ENCODE measurements at regions not wholly inside any gene's neighbourhood (a gene's known extent, or its start where the extent isn't known, plus 50 kb on each side); places are given as distances from the start of the nearest gene placed in this dataset.
A peak's percentile ranks its signal among the peaks of the same experiment; 100 is the strongest.
"Not testable (repeated sequence)": the region's sequence is repeated elsewhere in the genome, so short reads cannot be mapped to it uniquely, and the experiment has no call there.

GRCh38 chr1:168420177-168420576 lies 123.6 kb downstream of the XCL2 start:
- no peak for DNase-seq (ENCODE audit: low spot score)

GRCh38 chr1:168419736-168420135 lies 124.1 kb downstream of the XCL2 start:
- no peak for DNase-seq (ENCODE audit: low spot score)

- no peak for DNase-seq (ENCODE audit: low spot score)
These were observed 127.6 kb downstream of the XCL2 start for GRCh38 chr1:168416220-168416619.

GRCh38 chr1:168414914-168415313 lies 128.9 kb downstream of the XCL2 start:
- no peak for DNase-seq (ENCODE audit: low spot score)

- no peak for DNase-seq (ENCODE audit: low spot score)
These were observed 129.8 kb downstream of the TBX19 start for GRCh38 chr1:168410464-168410863.

- peak; percentile 86 for DNase-seq (ENCODE audit: low spot score)
These were observed 128.2 kb downstream of the TBX19 start for GRCh38 chr1:168408884-168409283.

GRCh38 chr1:168408539-168408865 lies 127.8 kb downstream of the TBX19 start:
- peak; percentile 30 for DNase-seq (ENCODE audit: low spot score)

GRCh38 chr1:168407832-168408538 lies 127.3 kb downstream of the TBX19 start:
- DNase-seq (ENCODE audit: low spot score) = no peak

- DNase-seq (ENCODE audit: low spot score) = no peak
These were observed 125.4 kb downstream of the TBX19 start for GRCh38 chr1:168405906-168406549.

GRCh38 chr1:168403140-168403539 lies 122.5 kb downstream of the TBX19 start:
- no peak for DNase-seq (ENCODE audit: low spot score)

- not testable (repeated sequence) for DNase-seq (ENCODE audit: low spot score)
These were observed 121.8 kb downstream of the TBX19 start for GRCh38 chr1:168402466-168402865.

GRCh38 chr1:168401341-168401740 lies 120.7 kb downstream of the TBX19 start:
- no peak for DNase-seq (ENCODE audit: low spot score)

- no peak for DNase-seq (ENCODE audit: low spot score)
These were observed 119.5 kb downstream of the TBX19 start for GRCh38 chr1:168400139-168400538.

GRCh38 chr1:168397806-168398205 lies 117.1 kb downstream of the TBX19 start:
- no peak for DNase-seq (ENCODE audit: low spot score)

GRCh38 chr1:168396940-168397684 lies 116.4 kb downstream of the TBX19 start:
- no peak for DNase-seq (ENCODE audit: low spot score)

- no peak for DNase-seq (ENCODE audit: low spot score)
These were observed 115.8 kb downstream of the TBX19 start for GRCh38 chr1:168396508-168396907.

- no peak for DNase-seq (ENCODE audit: low spot score)
These were observed 114.2 kb downstream of the TBX19 start for GRCh38 chr1:168394858-168395257.

GRCh38 chr1:168392958-168393549 lies 112.4 kb downstream of the TBX19 start:
- DNase-seq (ENCODE audit: low spot score) = peak; percentile 13

GRCh38 chr1:168391851-168392681 lies 111.4 kb downstream of the TBX19 start:
- peak; percentile 60 for DNase-seq (ENCODE audit: low spot score)

- DNase-seq (ENCODE audit: low spot score) = no peak
These were observed 109.6 kb downstream of the TBX19 start for GRCh38 chr1:168390271-168390670.

GRCh38 chr1:168387781-168388760 lies 107.4 kb downstream of the TBX19 start:
- no peak for DNase-seq (ENCODE audit: low spot score)
